DLD1 (cell line): ENCODE measurements at regions not wholly inside any gene's neighbourhood (a gene's known extent, or its start where the extent isn't known, plus 50 kb on each side); places are given as distances from the start of the nearest gene placed in this dataset.

Experiments used
- in situ Hi-C: cut with HindIII; loops from 2 replicates; pipeline ENCODE4 v1.10.0; 2017; ENCODE audit warnings: low sequenced_read_pairs

DNA sequence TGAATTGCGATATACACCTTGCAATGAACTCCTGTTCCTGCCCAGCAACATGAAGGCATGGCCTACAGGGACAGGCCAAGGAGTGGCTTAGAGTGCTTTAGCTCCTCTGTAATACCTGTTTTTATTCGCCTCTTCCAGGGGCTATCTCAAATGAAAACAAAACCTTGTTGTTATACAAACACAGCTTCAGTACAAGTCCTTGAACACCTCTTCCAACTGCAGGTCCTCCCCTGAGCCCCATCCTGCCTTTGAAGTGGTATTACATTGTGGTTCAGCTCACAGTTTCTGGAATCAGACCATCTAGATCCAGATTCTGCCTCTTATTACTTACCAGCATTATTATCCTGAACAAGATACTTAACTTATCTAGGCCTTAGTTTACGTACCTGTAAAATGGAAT lies 83.0 kb upstream of the HNRNPA3 start:
- in situ Hi-C loops = loop anchor here (10.0 kb wide), 1 partner anchor 75 kb away; no protein-coding TSS in a partner anchor

DNA sequence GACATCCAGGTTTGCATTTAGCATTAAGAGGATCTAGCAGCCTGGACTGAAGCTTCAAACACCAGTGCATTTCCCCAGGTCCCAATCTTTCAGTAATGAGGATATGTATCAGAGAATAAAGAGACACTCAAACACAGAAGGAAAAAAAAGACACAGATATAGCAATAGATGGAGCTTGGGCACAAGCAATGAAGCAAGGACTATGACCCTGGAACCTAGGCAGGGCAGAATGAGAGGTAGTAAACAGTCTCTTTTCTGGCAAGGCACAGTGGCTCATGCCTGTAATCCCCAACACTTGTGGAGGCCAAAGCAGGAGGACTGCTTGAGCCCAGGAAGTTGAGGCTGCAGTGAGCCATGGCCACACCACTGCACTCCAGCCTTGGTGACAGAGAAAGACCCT lies 80.7 kb upstream of the HNRNPA3 start:
- in situ Hi-C loops = no loop called here

GRCh38 chr2:177138823-177139222 lies 73.8 kb upstream of the HNRNPA3 start:
- in situ Hi-C loops = no loop called here

DNA sequence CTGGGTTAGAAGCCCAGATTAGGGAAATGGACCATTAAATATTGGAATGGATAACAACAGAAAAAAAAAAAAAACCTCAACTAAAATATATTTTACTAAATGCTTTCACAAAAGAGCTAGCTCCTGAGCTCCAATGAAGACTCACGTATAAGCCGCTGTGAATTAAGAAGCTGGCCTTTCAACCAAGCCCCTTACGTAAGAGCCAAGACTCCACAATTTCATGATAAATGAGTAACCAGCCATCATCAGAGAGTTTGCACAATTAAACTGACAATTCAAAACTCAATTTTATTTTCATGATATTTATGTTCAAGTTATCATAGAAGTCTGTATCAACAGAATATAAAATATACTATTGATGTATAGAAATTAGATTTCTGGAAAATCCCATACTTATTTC lies 70.7 kb upstream of the HNRNPA3 start:
- in situ Hi-C loops = loop anchor here (10.0 kb wide), 1 partner anchor 487 kb away; no protein-coding TSS in a partner anchor

- in situ Hi-C loops = loop anchor here (10.0 kb wide), 1 partner anchor 489 kb away; no protein-coding TSS in a partner anchor
Observed at GRCh38 chr2:177143444-177143843, 69.2 kb upstream of the HNRNPA3 start.

DNA sequence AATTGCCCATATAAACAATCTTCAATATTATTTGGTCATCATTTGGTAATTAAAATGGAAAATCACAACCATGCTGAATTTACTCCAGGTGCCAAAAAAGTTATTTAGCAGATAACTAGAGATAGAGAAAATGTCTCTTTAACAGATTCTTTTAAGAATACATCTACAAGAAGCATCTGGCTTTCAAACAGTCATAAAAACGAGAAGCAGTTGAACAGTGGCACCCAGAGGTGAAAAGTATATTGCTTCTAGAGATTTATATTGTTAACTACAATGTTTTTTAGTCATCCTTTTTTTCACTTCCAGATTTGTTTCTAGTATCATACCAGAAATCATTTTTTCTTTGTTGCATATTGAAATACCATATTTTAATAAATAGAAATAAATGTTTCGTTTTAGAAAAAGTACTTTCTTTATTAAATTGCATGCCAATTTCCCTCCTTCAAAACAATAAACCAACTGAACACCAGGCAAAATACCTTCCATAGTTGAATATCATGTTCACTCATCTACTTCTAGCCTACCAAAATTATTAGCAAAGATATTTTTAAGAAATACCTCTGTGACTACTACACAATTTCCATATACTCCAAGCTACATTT lies 65.4 kb upstream of the HNRNPA3 start:
- in situ Hi-C loops = loop anchor here (10.0 kb wide), 1 partner anchor 492 kb away; no protein-coding TSS in a partner anchor

GRCh38 chr2:177147834-177148445 lies 64.7 kb upstream of the HNRNPA3 start:
- in situ Hi-C loops = loop anchor here (10.0 kb wide), 1 partner anchor 493 kb away; no protein-coding TSS in a partner anchor

DNA sequence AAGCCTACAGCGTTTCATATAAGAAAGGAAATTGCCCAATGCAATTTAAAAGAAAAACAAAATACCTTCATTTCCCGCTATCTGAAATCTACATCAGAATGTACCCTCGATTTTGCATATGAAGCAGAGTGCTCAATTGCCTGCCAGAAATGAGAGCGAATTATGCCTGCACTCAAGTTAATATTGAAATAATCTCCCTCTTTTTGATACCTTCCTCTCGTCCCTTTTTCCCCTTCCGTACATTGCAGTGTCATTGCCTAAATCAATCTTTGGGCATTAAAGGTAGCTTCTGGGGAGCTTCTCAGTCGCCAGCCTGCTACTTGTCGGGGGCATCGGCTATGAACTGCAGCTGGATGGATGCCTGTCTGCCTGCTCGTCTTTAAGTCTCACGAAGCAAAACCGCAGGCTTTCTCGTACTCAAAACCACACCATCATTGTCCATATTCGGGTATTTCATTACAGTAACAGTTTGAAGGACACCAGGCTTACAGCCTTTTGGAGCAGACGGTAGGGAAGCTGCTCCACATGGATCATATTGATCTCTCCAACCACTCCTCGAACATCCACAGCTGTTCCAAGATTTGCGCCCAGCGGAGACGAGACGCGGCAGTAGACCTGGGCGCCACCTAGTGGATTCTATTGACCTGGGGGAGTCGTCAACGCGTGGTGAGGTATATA lies 64.0 kb upstream of the HNRNPA3 start:
- in situ Hi-C loops = loop anchor here (10.0 kb wide), 1 partner anchor 494 kb away; no protein-coding TSS in a partner anchor

DNA sequence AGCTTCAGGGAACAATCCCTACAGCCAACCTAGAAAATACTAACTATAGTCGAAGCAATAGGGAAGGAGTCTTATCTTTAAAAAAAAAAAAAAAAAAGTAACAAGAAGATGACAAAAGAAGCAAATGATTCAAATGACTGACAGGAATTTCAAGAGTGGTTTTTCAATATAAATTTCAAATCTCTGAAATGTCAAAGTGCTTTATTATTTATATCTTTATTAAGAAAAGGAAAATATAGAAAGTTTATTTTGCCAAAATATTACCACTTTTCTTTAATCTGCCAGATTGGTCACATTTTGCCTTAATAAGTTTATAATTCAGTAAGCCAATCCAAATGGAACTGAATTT lies 63.5 kb upstream of the HNRNPA3 start:
- in situ Hi-C loops = loop anchor here (10.0 kb wide), 1 partner anchor 494 kb away; no protein-coding TSS in a partner anchor

GRCh38 chr2:177153805-177154204 lies 58.8 kb upstream of the HNRNPA3 start:
- in situ Hi-C loops = loop anchor here (25.0 kb wide), 1 partner anchor 458 kb away; a partner anchor contains a TSS

- in situ Hi-C loops = loop anchor here (25.0 kb wide), 1 partner anchor 457 kb away; a partner anchor contains a TSS
Observed at GRCh38 chr2:177154809-177155208, 57.8 kb upstream of the HNRNPA3 start.

DNA sequence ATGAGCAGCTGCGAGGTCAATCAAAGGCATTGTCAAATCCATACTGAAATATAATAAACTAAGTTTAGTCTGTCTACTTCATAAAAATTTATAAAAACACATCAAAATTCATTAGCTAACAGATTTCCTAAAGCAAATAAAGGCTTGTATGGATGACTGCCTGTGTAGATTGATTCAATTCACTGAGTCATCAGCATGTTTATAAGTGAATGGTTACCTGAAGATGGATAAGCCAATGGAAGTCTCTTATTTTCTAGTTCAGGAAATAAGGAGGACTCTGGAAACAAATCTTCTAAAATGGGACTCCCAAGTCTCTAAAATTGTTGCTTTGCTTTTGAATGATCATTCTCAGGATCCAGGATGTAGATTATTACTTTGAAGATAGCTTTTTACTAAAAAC lies 57.0 kb upstream of the HNRNPA3 start:
- in situ Hi-C loops = loop anchor here (25.0 kb wide), 1 partner anchor 457 kb away; a partner anchor contains a TSS

DNA sequence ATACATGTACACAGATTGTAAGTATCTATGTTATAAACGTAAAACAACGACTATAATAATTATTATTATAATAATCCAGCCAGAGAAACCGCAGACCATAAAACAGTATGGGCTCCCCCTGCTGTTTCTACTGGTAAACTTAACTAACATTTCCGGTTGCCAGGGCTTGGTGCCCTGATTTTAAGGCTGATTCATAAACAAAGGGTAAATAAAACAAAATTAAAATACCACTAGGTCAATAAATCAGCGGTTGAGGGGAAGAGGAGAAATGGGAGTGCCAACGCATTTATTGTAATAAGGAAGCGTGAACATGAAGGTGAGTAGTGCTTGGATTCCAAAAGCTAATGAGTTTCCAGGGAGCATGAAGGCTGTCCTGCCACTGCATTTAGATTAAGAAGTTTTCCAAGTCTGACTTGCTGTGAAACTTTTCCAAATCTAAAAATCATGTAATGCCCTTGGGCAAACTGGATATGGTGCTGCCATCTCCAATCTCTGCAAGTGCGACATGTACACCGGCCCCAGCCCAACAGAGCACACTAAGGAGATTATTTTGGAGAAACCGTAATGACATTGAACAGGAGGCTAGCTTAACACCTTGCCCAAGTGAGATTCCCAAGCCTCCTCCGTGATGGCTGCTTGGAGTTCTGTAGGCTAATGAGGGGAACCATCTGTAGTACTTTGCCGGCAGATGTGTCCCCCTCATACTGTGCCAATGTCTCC lies 50.7 kb upstream of the HNRNPA3 start:
- in situ Hi-C loops = loop anchor here (10.0 to 25.0 kb wide), 2 partner anchors 173 to 450 kb away; a partner anchor contains a TSS
